ENCODE measurements at regions not wholly inside any gene's neighbourhood (a gene's known extent, or its start where the extent isn't known, plus 50 kb on each side); places are given as distances from the start of the nearest gene placed in this dataset.
A peak's percentile ranks its signal among the peaks of the same experiment; 100 is the strongest.

GRCh38 chr9:109846776-109847175 is 66.8 kb downstream of the PALM2AKAP2 start:
- Mint-ChIP-seq H3K9me3 (no peaks in the 10 kb centered on the region), H3K4me3 (no peak overlapping the region), H3K4me1 (ENCODE audit: low read depth) (no peaks in the 10 kb centered on the region), H3K36me3 (ENCODE audit: low read depth) (no peaks in the 10 kb centered on the region), H3K27ac (no peak overlapping the region), H3K27me3 (ENCODE audit: insufficient read depth) (no peaks in the 10 kb centered on the region; the same call in 1 of the 2 replicates)
- TF ChIP-seq CTCF (IDR thresholded peaks at IDR 0.05): no peak
- DNase-seq: no peak

GRCh38 chr9:109852556-109852955 is 72.6 kb downstream of the PALM2AKAP2 start:
- TF ChIP-seq CTCF (IDR thresholded peaks at IDR 0.05): no peak
- H3K27me3 Mint-ChIP-seq (ENCODE audit: insufficient read depth): no peaks in the 10 kb centered on the region; the same call in 1 of the 2 replicates
- no peaks in the 10 kb centered on the region for H3K36me3 Mint-ChIP-seq (ENCODE audit: low read depth)
- no peaks in the 10 kb centered on the region for H3K9me3 Mint-ChIP-seq
- peaks cover 17% of the 10 kb centered on the region for H3K4me1 Mint-ChIP-seq (ENCODE audit: low read depth)
- DNase-seq: peak; percentile 20
- no peak overlapping the region for H3K4me3 Mint-ChIP-seq
- no peak overlapping the region for H3K27ac Mint-ChIP-seq

GRCh38 chr9:109855540-109855939 is 75.5 kb downstream of the PALM2AKAP2 start:
- Mint-ChIP-seq H3K27me3 (ENCODE audit: insufficient read depth) (no peaks in the 10 kb centered on the region; the same call in 1 of the 2 replicates), H3K36me3 (ENCODE audit: low read depth) (no peaks in the 10 kb centered on the region), H3K4me3 (no peak overlapping the region), H3K9me3 (no peaks in the 10 kb centered on the region), H3K27ac (no peak overlapping the region), H3K4me1 (ENCODE audit: low read depth) (peaks cover 17% of the 10 kb centered on the region)
- no peak for DNase-seq
- no peak for TF ChIP-seq CTCF (IDR thresholded peaks at IDR 0.05)

GRCh38 chr9:109856785-109857184 is 76.8 kb downstream of the PALM2AKAP2 start:
- no peaks in the 10 kb centered on the region for H3K36me3 Mint-ChIP-seq (ENCODE audit: low read depth)
- H3K9me3 Mint-ChIP-seq: no peaks in the 10 kb centered on the region
- no peak for DNase-seq
- TF ChIP-seq CTCF (IDR thresholded peaks at IDR 0.05): no peak
- peaks cover 17% of the 10 kb centered on the region for H3K4me1 Mint-ChIP-seq (ENCODE audit: low read depth)
- H3K27ac Mint-ChIP-seq: peak overlapping the region; percentile 35
- no peaks in the 10 kb centered on the region; the same call in 1 of the 2 replicates for H3K27me3 Mint-ChIP-seq (ENCODE audit: insufficient read depth)
- H3K4me3 Mint-ChIP-seq: no peak overlapping the region

- no peak for DNase-seq
- H3K4me1 Mint-ChIP-seq (ENCODE audit: low read depth): peaks cover 17% of the 10 kb centered on the region
- H3K4me3 Mint-ChIP-seq: no peak overlapping the region
- no peak for TF ChIP-seq CTCF (IDR thresholded peaks at IDR 0.05)
- no peak overlapping the region; the same call in 1 of the 2 replicates for H3K27ac Mint-ChIP-seq
- no peaks in the 10 kb centered on the region for H3K36me3 Mint-ChIP-seq (ENCODE audit: low read depth)
- H3K9me3 Mint-ChIP-seq: no peaks in the 10 kb centered on the region
- no peaks in the 10 kb centered on the region; the same call in 1 of the 2 replicates for H3K27me3 Mint-ChIP-seq (ENCODE audit: insufficient read depth)
These were observed 77.3 kb downstream of the PALM2AKAP2 start for GRCh38 chr9:109857336-109857735.

GRCh38 chr9:109859447-109859846 is 79.4 kb downstream of the PALM2AKAP2 start:
- Mint-ChIP-seq H3K27ac (no peak overlapping the region), H3K27me3 (ENCODE audit: insufficient read depth) (no peaks in the 10 kb centered on the region)

More at GRCh38 chr9:109859447-109859846, 79.4 kb downstream of the PALM2AKAP2 start:
- no peaks in the 10 kb centered on the region for H3K36me3 Mint-ChIP-seq (ENCODE audit: low read depth)
- peak; percentile 1 for DNase-seq
- peak; percentile 66 for TF ChIP-seq CTCF (IDR thresholded peaks at IDR 0.05)
- no peaks in the 10 kb centered on the region for H3K9me3 Mint-ChIP-seq
- peaks cover 12% of the 10 kb centered on the region for H3K4me1 Mint-ChIP-seq (ENCODE audit: low read depth)
- H3K4me3 Mint-ChIP-seq: no peak overlapping the region

Measured in HFFc6 (cell line).